HFF-Myc (cell line): ENCODE measurements at regions not wholly inside any gene's neighbourhood (a gene's known extent, or its start where the extent isn't known, plus 50 kb on each side); places are given as distances from the start of the nearest gene placed in this dataset.

ENCODE experiments used
- DNase-seq: peaks from one replicate; pipeline ENCODE4 v3.0.0-alpha.2; 2011; ENCODE audit warnings: low read depth; ENCODE audit errors: extremely low read depth
- H3K4me3 ChIP-seq: replicated peaks from 2 replicates; pipeline ENCODE4 v1.5.1; 2011; ENCODE audit warnings: low read depth, mild to moderate bottlenecking, control low read depth, low read length
- CTCF ChIP-seq: IDR thresholded peaks from 2 replicates; pipeline ENCODE4 v1.5.1; 2012; ENCODE audit warnings: mild to moderate bottlenecking, low read depth, low read length, control low read depth; ENCODE audit errors: missing control alignments

DNA sequence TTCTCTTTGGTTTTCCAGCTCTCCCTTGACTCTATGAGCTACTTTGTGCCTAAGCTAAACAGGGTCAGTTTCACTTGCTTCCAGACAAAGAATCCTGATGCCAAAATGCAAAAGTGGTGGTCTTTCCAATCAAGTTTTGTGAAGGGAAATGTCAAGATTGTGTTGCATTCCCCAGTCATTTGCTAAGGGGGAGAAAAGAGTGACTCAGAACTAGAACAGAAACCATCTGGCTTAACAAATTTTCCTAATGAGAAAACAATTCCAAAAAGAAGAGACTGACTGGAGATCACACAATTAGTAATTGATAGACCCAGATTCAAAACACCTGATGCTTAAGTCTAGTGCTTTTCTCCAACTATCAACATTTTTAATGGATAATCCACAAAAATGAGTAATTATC lies 235.1 kb upstream of the DIO2 start:
- TF ChIP-seq CTCF, result no peak
- no peak for DNase-seq
- H3K4me3 ChIP-seq, result no peak overlapping the region

DNA sequence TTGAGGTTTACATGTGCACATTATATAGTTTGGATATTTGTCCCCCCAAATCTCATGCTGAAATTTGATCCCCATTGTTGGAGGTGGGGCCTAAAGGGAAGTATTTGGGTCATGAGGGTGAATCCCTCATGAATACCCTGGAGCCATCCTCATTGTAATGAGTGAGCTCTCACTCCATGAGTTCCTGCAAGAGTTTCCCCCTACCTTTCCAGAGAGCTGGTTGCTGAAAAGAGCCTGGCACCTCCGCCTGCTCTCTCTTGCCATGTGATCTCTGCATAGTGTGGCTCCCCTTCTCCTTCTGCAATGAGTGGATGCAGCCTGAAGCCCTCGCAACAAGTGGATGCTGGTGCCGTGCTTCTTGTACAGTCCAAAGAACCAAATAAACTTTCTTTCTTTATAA lies 234.3 kb upstream of the DIO2 start:
- no peak for DNase-seq
- no peak overlapping the region for H3K4me3 ChIP-seq
- TF ChIP-seq CTCF, result no peak

DNA sequence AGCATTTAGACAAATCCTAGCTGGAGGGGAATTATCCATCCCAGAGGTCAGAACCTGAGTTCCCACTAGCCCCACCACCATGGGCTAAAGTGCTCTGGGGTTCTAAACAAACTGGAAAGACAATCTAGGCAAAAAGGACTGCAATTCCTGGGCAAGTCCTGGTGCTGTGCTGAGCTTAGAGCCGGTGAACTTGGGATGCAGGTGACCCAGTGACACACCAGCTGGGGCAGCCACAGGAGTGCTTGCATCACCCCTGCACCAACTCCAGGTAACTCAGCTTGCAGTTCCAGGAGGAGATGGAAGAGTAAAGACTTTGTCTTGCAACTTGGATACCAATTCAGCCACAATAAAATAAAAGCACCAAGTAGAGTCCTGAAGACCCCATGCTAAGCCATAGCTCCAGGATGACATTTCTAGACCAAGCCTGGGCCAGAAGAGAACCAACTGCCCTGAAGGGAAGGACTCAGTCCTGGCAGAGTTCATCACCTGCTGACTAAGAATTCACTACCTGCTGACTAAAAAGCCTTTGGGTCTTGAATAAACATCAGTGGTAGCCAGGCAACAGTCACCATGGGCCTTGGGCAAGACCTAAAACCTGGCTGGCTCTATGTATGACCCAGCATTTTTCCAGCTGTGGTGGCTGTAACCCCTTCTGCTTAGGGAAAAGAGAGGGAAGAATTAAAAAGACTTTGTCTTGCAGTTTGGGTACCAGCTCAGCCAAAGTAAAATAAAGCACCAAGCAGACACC lies 223.4 kb upstream of the DIO2 start:
- TF ChIP-seq CTCF, result no peak
- DNase-seq, result no peak
- no peak overlapping the region for H3K4me3 ChIP-seq

- DNase-seq, result no peak
- H3K4me3 ChIP-seq, result no peak overlapping the region
- no peak for TF ChIP-seq CTCF
These were observed 222.5 kb upstream of the DIO2 start for GRCh38 chr14:80433811-80434210.

DNA sequence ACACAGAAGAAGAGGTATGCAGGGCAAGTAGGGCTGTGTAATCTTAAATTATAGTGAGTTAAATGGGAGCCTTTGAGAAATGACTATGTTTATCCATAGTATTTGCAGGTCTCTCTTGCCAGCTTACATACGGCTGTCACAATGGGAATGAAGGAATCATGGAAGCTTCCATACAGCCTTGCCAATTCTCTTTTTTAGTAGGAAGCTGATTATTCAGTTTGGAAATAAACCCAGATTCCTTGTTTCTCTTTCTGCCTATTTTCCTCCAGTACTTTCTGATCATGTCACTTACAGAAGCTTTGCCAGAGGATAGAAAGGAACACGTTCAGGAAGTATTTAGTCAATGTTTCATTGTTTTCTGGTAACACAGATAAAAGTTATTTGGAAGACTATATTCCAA lies 217.4 kb upstream of the DIO2 start:
- H3K4me3 ChIP-seq, result no peak overlapping the region
- DNase-seq, result no peak
- TF ChIP-seq CTCF, result no peak

GRCh38 chr14:80428171-80428570 lies 216.9 kb upstream of the DIO2 start:
- no peak for TF ChIP-seq CTCF
- DNase-seq, result no peak
- no peak overlapping the region for H3K4me3 ChIP-seq

DNA sequence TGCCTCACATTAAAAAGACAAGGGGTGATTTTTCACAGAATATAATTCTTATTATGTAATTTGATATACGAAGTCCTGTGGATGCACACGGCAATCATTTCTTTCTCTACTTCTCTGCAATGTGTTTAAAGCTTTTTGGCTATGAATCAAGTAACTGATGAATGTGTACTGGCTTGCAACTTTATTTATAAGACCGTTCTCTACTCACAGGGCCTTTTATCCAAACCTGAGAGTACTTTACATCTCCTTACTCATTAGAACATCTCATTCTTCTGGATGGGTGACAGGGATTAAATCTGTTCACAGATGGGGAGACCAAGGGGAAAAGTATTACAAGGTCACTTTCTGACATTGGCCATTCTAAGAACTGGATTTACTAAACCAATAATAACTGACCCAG lies 215.8 kb upstream of the DIO2 start:
- no peak overlapping the region for H3K4me3 ChIP-seq
- no peak for TF ChIP-seq CTCF
- DNase-seq, result no peak
